ENCODE measurements at regions not wholly inside any gene's neighbourhood (a gene's known extent, or its start where the extent isn't known, plus 50 kb on each side); places are given as distances from the start of the nearest gene placed in this dataset.

DNA sequence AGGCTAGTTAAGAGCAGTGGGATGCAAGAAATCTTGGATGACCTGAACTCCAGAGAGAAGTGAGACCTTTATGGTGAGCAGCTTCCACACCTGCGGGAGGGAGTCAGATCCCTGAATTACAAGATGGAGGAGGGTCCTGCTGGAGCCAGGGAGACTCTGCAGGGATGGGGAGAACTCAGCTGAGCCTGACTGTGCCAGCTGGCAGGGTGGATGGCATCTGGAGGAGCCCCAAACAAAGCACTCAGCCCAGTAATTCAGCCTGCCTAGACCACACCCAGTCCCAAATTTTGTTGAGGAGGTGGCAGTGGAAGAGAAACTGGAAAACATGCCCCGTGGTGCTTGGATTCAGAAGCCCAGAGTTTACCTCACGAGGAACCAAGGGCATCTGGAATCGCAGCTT, 208.2 kb downstream of the WDR11 start:
- no peak overlapping the region for H3K27ac ChIP-seq
- H3K4me1 ChIP-seq (replicated peaks in 1 of 2) = no peaks in the 10 kb centered on the region
- no peak for TF ChIP-seq POLR2A (IDR thresholded peaks at IDR 0.05)
- TF ChIP-seq, protein P1, sequence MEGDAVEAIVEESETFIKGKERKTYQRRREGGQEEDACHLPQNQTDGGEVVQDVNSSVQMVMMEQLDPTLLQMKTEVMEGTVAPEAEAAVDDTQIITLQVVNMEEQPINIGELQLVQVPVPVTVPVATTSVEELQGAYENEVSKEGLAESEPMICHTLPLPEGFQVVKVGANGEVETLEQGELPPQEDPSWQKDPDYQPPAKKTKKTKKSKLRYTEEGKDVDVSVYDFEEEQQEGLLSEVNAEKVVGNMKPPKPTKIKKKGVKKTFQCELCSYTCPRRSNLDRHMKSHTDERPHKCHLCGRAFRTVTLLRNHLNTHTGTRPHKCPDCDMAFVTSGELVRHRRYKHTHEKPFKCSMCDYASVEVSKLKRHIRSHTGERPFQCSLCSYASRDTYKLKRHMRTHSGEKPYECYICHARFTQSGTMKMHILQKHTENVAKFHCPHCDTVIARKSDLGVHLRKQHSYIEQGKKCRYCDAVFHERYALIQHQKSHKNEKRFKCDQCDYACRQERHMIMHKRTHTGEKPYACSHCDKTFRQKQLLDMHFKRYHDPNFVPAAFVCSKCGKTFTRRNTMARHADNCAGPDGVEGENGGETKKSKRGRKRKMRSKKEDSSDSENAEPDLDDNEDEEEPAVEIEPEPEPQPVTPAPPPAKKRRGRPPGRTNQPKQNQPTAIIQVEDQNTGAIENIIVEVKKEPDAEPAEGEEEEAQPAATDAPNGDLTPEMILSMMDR (IDR thresholded peaks at IDR 0.05) = no peak
- no peaks in the 10 kb centered on the region for H3K36me3 ChIP-seq (replicated peaks in 1 of 2)
- intact Hi-C loops (cut with DNase I) = no loop called here
- 49 to 69% (median 52%) methylated on average over 4 of the region's 4 CpGs for WGBS, 4 donors
- no peak for DNase-seq
- no peaks in the 10 kb centered on the region for H3K9me3 ChIP-seq (replicated peaks in 1 of 3)
- H3K27me3 ChIP-seq = no peaks in the 10 kb centered on the region
- H3K4me3 ChIP-seq = no peak overlapping the region

DNA sequence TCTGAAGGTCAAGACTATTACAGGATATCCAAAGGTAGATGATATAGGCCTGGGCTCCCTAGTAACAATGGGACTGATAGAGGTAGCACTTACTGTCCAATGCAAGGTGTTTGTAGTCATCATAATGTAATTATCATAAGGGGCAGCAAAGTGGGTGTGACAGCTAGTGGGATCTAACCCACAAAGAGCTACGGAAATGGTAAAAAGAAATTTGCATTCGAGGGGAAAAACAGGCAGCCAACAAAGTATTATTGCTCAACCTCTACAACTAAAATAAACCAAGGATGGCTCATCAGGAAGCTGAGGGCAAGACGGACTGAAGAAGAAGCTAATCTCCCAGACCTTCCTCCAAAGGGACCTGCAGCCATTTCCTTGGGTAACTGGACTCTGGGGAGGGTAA, 211.0 kb downstream of the WDR11 start:
- DNase-seq = no peak
- H3K4me3 ChIP-seq = no peak overlapping the region
- intact Hi-C loops (cut with DNase I) = no loop called here
- H3K27ac ChIP-seq = no peak overlapping the region
- WGBS, 4 donors = 66 to 83% (median 78%) methylated on average over 3 of the region's 3 CpGs
- H3K4me1 ChIP-seq (replicated peaks in 1 of 2) = no peaks in the 10 kb centered on the region
- no peaks in the 10 kb centered on the region for H3K36me3 ChIP-seq (replicated peaks in 1 of 2)
- no peaks in the 10 kb centered on the region for H3K27me3 ChIP-seq
- TF ChIP-seq, protein P1 (IDR thresholded peaks at IDR 0.05) = no peak
- no peak for TF ChIP-seq POLR2A (IDR thresholded peaks at IDR 0.05)
- no peaks in the 10 kb centered on the region for H3K9me3 ChIP-seq (replicated peaks in 1 of 3)

DNA sequence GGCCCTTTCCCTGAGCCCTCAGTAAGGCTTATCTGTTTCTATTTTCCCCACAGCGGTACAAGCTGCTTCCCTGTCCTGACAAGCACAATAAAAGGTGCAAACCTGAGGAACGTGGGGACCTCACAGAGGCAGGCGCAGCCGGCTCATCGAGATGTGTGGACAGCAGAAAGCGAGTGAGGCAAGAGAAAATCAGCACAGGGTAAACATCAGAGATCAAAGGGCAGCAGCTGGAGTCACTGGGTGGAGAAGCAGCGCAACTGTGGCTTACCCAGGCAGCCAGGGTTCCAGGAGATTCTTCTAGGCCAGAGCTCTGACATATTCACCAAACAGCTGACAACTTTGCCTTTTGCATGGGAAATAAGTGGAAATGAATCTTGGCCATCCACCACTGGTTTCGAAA, 212.6 kb downstream of the WDR11 start:
- Histone ChIP-seq H3K4me1 (replicated peaks in 1 of 2) (no peaks in the 10 kb centered on the region), H3K4me3 (no peak overlapping the region), H3K36me3 (replicated peaks in 1 of 2) (no peaks in the 10 kb centered on the region), H3K27ac (no peak overlapping the region), H3K9me3 (replicated peaks in 1 of 3) (no peaks in the 10 kb centered on the region), H3K27me3 (no peaks in the 10 kb centered on the region)
- intact Hi-C loops (cut with DNase I) = no loop called here
- TF ChIP-seq POLR2A (IDR thresholded peaks at IDR 0.05) = no peak
- TF ChIP-seq, protein P1 (IDR thresholded peaks at IDR 0.05) = no peak
- no peak for DNase-seq
- WGBS, 4 donors = 66 to 72% (median 68%) methylated on average over 8 of the region's 8 CpGs

DNA sequence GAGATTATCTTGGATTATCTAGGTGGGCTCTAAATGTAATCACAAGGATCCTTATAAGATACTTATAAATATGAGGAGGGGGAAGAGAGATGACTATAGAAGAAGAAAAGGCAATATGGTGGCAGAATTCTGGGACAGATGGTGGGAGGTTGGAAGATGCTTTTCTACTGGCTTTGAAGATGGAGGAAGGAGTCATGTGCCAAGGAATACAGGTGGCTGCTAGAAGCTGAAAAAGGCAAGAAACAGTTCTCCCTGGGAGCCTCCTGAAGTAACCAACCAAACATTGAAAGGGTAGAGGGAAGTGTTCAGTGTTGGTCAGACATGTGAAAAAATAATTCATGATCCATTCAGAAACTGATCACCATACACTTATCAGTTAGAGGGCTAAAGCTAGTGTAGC, 213.3 kb downstream of the WDR11 start:
- Histone ChIP-seq H3K4me3 (no peak overlapping the region), H3K36me3 (replicated peaks in 1 of 2) (no peaks in the 10 kb centered on the region), H3K27me3 (no peaks in the 10 kb centered on the region), H3K9me3 (replicated peaks in 1 of 3) (no peaks in the 10 kb centered on the region), H3K27ac (no peak overlapping the region), H3K4me1 (replicated peaks in 1 of 2) (no peaks in the 10 kb centered on the region)
- intact Hi-C loops (cut with DNase I) = no loop called here
- no peak for DNase-seq
- TF ChIP-seq, protein P1 (IDR thresholded peaks at IDR 0.05) = no peak
- TF ChIP-seq POLR2A (IDR thresholded peaks at IDR 0.05) = no peak
